CD14-positive monocyte (primary cell): ENCODE measurements at regions not wholly inside any gene's neighbourhood (a gene's known extent, or its start where the extent isn't known, plus 50 kb on each side); places are given as distances from the start of the nearest gene placed in this dataset.

Experiments
- DNase-seq, 3 donors: peaks; one replicate each; pipeline ENCODE4 v3.0.0-alpha.2; 2011 to 2022
- H2AFZ ChIP-seq: 2 replicates; pipeline ENCODE4 v1.6.0; 2012; ENCODE audit warnings: mild to moderate bottlenecking, low read depth, low read length, inconsistent platforms; ENCODE audit not compliant: insufficient read depth, poor library complexity, severe bottlenecking
- H3K27ac ChIP-seq, 2 donors: 1 replicate in 1 of 2; 2 replicates in 1 of 2; pipeline ENCODE4 v1.5.1; 2012 to 2013; ENCODE audit warnings: low read length in 2 of 2, control low read depth in 1 of 2, inconsistent platforms in 1 of 2, low read depth in 1 of 2, mild to moderate bottlenecking in 1 of 2
- H3K27me3 ChIP-seq, 2 donors: one replicate each; pipeline versions ENCODE4 v1.6.0 to v1.6.1; 2011 to 2013; ENCODE audit warnings: low read length in 2 of 2; ENCODE audit not compliant: control insufficient read depth in 2 of 2, insufficient read depth in 2 of 2
- H3K36me3 ChIP-seq, 2 donors: replicated peaks in 1 of 2; 1 replicate in 1 of 2; 2 replicates in 1 of 2; pipeline versions ENCODE4 v1.5.1 to v1.6.1; 2012 to 2013; ENCODE audit warnings: low read length in 2 of 2, control low read depth in 1 of 2, inconsistent platforms in 1 of 2, mild to moderate bottlenecking in 1 of 2; ENCODE audit not compliant: insufficient read depth in 2 of 2, control insufficient read depth in 1 of 2
- H3K4me1 ChIP-seq, 2 donors: 1 replicate in 1 of 2; 2 replicates in 1 of 2; pipeline versions ENCODE4 v1.5.1 to v1.6.1; 2012 to 2013; ENCODE audit warnings: low read length in 2 of 2, control low read depth in 1 of 2, inconsistent platforms in 1 of 2, mild to moderate bottlenecking in 1 of 2, moderate library complexity in 1 of 2; ENCODE audit not compliant: insufficient read depth in 2 of 2, control insufficient read depth in 1 of 2
- H3K4me2 ChIP-seq: replicated peaks from 2 replicates; pipeline ENCODE3; 2012; ENCODE audit warnings: low read length, moderate library complexity, mild to moderate bottlenecking; ENCODE audit not compliant: poor library complexity, severe bottlenecking; ENCODE audit errors: extremely low read depth
- H3K4me3 ChIP-seq, 3 experiments: fragments of 200-600 bp in 1 of 3; sonication (generic) in 1 of 3; replicated peaks in 1 of 3; 1 replicate in 2 of 3; 2 replicates in 1 of 3; pipeline ENCODE4 v1.5.1; 2011 to 2013; ENCODE audit warnings: low read length in 3 of 3, mild to moderate bottlenecking in 3 of 3, control low read depth in 2 of 3, low read depth in 2 of 3, inconsistent platforms in 1 of 3, moderate library complexity in 1 of 3
- H3K79me2 ChIP-seq: 2 replicates; pipeline ENCODE4 v1.6.0; 2012; ENCODE audit warnings: mild to moderate bottlenecking, control low read depth, inconsistent platforms, low read length, moderate library complexity; ENCODE audit not compliant: insufficient read depth
- H3K9ac ChIP-seq: 2 replicates; pipeline ENCODE4 v1.6.0; 2017; ENCODE audit warnings: low read length, mild to moderate bottlenecking; ENCODE audit not compliant: insufficient read depth, poor library complexity, severe bottlenecking
- H3K9me3 ChIP-seq, 2 donors: replicated peaks in 1 of 2; 1 replicate in 1 of 2; 2 replicates in 1 of 2; pipeline versions ENCODE4 v1.5.1 to v1.6.1; 2012 to 2013; ENCODE audit warnings: low read length in 2 of 2, control low read depth in 1 of 2; ENCODE audit not compliant: control insufficient read depth in 1 of 2, insufficient read depth in 1 of 2
- H4K20me1 ChIP-seq: 2 replicates; pipeline ENCODE4 v1.6.0; 2012; ENCODE audit warnings: mild to moderate bottlenecking, low read length, control low read depth, moderate library complexity; ENCODE audit not compliant: insufficient read depth
- H3K27ac Mint-ChIP-seq, 7 donors: one replicate each; pipeline ENCODE4 v1.8.0; 2020; ENCODE audit warnings: mild to moderate bottlenecking in 7 of 7, mixed read lengths in 7 of 7, moderate library complexity in 6 of 7, inconsistent platforms in 2 of 7
- H3K27me3 Mint-ChIP-seq, 3 donors: one replicate each; pipeline ENCODE4 v1.8.0; 2021 to 2022; ENCODE audit warnings: low read depth in 3 of 3, mild to moderate bottlenecking in 3 of 3, mixed read lengths in 3 of 3, moderate library complexity in 3 of 3, inconsistent platforms in 1 of 3
- H3K36me3 Mint-ChIP-seq, 2 donors: one replicate each; pipeline ENCODE4 v1.8.0; 2020; ENCODE audit warnings: mixed read lengths in 2 of 2, inconsistent platforms in 1 of 2, mild to moderate bottlenecking in 1 of 2
- H3K4me1 Mint-ChIP-seq: one replicate; pipeline ENCODE4 v1.8.0; 2020; ENCODE audit warnings: mild to moderate bottlenecking, mixed read lengths
- H3K4me3 Mint-ChIP-seq, 2 donors: one replicate each; pipeline ENCODE4 v1.8.0; 2020; ENCODE audit warnings: mild to moderate bottlenecking in 2 of 2, mixed read lengths in 2 of 2, moderate library complexity in 1 of 2
- H3K9me3 Mint-ChIP-seq, 7 donors: one replicate each; pipeline ENCODE4 v1.8.0; 2020 to 2022; ENCODE audit warnings: mixed read lengths in 7 of 7, mild to moderate bottlenecking in 6 of 7, moderate library complexity in 6 of 7, inconsistent platforms in 2 of 7
- WGBS: methylation state at CpG from one replicate; pipeline ENCODE4 v1.1.5; 2013; ENCODE audit warnings: missing lambda C conversion rate; ENCODE audit not compliant: insufficient coverage; 5-methylcytosine and 5-hydroxymethylcytosine counted together
- intact Hi-C, 2 donors: fragments of 100-400 bp; cut with micrococcal nuclease; formaldehyde crosslinking; loops; one replicate each; pipeline versions ENCODE4 v1.15.0 to v1.15.1; 2023
- TF ChIP-seq, protein P1 (sequence below): fragments of 200-600 bp; IDR thresholded peaks from one replicate; pipeline ENCODE4 v1.8.0; 2022; ENCODE audit warnings: antibody characterized with exemption, mild to moderate bottlenecking

- H3K27me3 Mint-ChIP-seq = peaks cover 3 to 23% (median 21%) of the 10 kb centered on the region in 3 donors
- no peak overlapping the region for H3K9ac ChIP-seq
- H3K4me3 Mint-ChIP-seq = no peak overlapping the region
- no peaks in the 10 kb centered on the region for H3K4me1 ChIP-seq
- H4K20me1 ChIP-seq = no peaks in the 10 kb centered on the region
- H3K27ac Mint-ChIP-seq = no peak overlapping the region
- no peak for DNase-seq
- H3K4me3 ChIP-seq = no peak overlapping the region
- H3K36me3 ChIP-seq = no peaks in the 10 kb centered on the region
- H3K79me2 ChIP-seq = no peaks in the 10 kb centered on the region
- no peaks in the 10 kb centered on the region for H3K27me3 ChIP-seq
- 84% methylated on average over 4 of the region's 6 CpGs for WGBS
- intact Hi-C loops = no loop called here
- TF ChIP-seq, protein P1, sequence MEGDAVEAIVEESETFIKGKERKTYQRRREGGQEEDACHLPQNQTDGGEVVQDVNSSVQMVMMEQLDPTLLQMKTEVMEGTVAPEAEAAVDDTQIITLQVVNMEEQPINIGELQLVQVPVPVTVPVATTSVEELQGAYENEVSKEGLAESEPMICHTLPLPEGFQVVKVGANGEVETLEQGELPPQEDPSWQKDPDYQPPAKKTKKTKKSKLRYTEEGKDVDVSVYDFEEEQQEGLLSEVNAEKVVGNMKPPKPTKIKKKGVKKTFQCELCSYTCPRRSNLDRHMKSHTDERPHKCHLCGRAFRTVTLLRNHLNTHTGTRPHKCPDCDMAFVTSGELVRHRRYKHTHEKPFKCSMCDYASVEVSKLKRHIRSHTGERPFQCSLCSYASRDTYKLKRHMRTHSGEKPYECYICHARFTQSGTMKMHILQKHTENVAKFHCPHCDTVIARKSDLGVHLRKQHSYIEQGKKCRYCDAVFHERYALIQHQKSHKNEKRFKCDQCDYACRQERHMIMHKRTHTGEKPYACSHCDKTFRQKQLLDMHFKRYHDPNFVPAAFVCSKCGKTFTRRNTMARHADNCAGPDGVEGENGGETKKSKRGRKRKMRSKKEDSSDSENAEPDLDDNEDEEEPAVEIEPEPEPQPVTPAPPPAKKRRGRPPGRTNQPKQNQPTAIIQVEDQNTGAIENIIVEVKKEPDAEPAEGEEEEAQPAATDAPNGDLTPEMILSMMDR = no peak
- H3K36me3 Mint-ChIP-seq = no peaks in the 10 kb centered on the region
- no peak overlapping the region for H3K4me2 ChIP-seq
- no peaks in the 10 kb centered on the region for H3K4me1 Mint-ChIP-seq
- no peak overlapping the region for H3K27ac ChIP-seq
- no peaks in the 10 kb centered on the region for H3K9me3 ChIP-seq
- H2AFZ ChIP-seq = no peak overlapping the region
- H3K9me3 Mint-ChIP-seq = peaks cover 0 to 6% (median 0%) of the 10 kb centered on the region in 7 donors
These were observed 466.5 kb downstream of the MATN1 start for GRCh38 chr1:30256911-30257310.

DNA sequence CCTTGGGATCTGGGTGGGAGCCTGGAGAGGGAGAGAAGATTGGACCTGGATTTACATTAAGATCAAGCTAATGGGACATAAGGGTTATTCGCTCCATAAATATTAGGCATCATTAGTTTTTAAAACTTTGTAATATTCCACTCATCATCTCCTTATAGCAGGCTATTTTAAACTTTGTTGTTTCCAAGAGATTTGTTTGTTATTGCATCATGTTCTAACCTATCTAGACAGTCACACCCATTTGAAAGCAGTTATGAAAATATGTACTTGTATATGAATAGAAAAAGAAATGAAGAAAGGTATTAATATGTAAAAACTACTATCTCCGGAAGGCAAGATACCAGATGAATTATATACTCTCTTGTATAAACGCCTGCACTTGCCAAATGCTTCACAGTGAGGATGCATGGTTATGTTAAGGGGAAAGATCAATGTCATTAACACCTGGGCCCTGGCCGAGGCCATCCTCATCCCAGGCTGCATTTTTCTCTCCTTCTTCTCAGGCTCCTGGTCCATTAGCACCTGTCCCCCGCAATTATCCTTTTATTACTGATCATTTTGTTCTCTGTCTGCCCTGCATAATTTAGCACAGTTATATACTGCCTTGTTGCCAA lies 468.2 kb downstream of the MATN1 start:
- no peaks in the 10 kb centered on the region for H3K9me3 ChIP-seq
- H3K27ac Mint-ChIP-seq = peak overlapping the region in 1 of 7 donors; percentile 22
- no peaks in the 10 kb centered on the region for H4K20me1 ChIP-seq
- no peaks in the 10 kb centered on the region for H3K4me1 Mint-ChIP-seq
- no peaks in the 10 kb centered on the region for H3K4me1 ChIP-seq
- no peak overlapping the region for H3K27ac ChIP-seq
- 71% methylated on average over 1 of the region's 5 CpGs for WGBS
- DNase-seq = no peak
- no peaks in the 10 kb centered on the region for H3K9me3 Mint-ChIP-seq
- no peaks in the 10 kb centered on the region for H3K27me3 ChIP-seq
- H3K4me3 ChIP-seq = no peak overlapping the region
- TF ChIP-seq, protein P1 = no peak
- intact Hi-C loops = no loop called here
- no peaks in the 10 kb centered on the region for H3K36me3 Mint-ChIP-seq
- no peak overlapping the region for H3K9ac ChIP-seq
- no peak overlapping the region for H2AFZ ChIP-seq
- no peaks in the 10 kb centered on the region for H3K79me2 ChIP-seq
- H3K4me2 ChIP-seq = no peak overlapping the region
- no peaks in the 10 kb centered on the region for H3K36me3 ChIP-seq
- H3K27me3 Mint-ChIP-seq = peaks cover 3 to 23% (median 19%) of the 10 kb centered on the region in 3 donors
- H3K4me3 Mint-ChIP-seq = no peak overlapping the region
